GM18867 (cell line): ENCODE measurements at regions not wholly inside any gene's neighbourhood (a gene's known extent, or its start where the extent isn't known, plus 50 kb on each side); places are given as distances from the start of the nearest gene placed in this dataset.
A peak's percentile ranks its signal among the peaks of the same experiment; 100 is the strongest.
"Not testable (repeated sequence)": the region's sequence is repeated elsewhere in the genome, so short reads cannot be mapped to it uniquely, and the experiment has no call there.

Experiments used
- ATAC-seq: cut with Tn5 transposase; IDR thresholded peaks from one replicate; pipeline ENCODE4 v1.9.1; 2021; ENCODE audit warnings: mild to moderate bottlenecking, moderate library complexity; ENCODE audit not compliant: unreplicated experiment

- ATAC-seq, result no peak
Measured at GRCh38 chr12:67525617-67525884, 123.0 kb upstream of the DYRK2 start.

DNA sequence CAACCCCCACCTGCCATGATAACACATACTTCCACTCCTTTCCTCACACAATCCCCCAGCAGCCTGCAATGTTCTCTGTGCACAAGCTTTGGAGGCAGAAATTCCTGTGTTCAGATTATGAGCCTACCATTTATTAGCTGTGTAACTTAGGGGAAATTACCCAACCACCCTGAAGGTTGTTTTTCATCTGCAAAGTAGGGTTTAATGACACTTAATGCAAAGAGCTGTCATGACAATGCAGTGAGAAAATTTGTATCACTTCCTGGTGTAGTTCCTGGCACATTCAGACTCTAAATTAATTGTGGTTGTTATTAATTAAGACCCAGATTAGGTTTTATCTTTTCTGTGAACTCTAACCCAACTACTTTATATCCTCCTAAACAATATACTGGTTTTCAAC, 122.4 kb upstream of the DYRK2 start:
- ATAC-seq, result no peak

DNA sequence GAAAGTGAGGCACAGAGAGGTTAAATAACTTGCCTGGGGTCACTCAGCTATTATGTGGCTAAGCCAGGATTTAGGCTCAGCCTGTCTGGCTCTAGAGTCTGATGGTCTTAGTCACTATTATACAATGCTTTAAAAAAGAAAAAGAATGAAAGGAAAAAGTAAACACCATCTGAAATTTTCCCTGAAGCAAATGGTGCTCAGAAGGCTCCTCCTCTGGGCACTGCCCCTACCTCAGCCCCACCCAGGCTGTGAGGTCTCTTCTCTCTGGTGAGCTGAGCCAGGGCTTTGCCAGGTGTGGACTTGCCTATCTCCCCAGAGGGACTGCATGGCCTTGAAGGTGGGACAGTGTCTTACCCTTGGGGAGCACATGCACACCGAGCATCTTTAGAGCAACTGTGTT, 117.5 kb upstream of the DYRK2 start:
- ATAC-seq, result no peak

- ATAC-seq, result no peak
Measured at GRCh38 chr12:67531501-67531900, 117.0 kb upstream of the DYRK2 start.

GRCh38 chr12:67533159-67533558, 115.4 kb upstream of the DYRK2 start:
- ATAC-seq, result no peak

DNA sequence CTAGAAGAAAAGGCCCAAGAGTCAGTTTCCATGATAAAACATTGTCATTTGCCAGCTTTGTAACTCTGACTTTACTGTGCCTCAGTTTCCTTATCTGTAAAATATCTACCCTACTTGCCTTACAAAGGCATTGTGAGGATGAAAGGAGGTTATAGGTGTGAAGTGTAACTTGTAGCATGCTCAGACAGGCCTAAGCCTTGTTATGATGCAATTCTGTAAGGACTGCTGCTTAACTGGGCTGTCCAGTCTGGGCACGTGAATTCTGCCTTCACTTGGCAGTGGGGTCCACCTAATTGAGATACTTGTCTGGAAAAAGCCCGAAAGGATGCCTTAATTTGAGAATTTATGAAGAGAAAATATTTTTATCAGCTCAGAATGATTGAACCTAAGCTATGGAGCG, 114.5 kb upstream of the DYRK2 start:
- no peak for ATAC-seq

GRCh38 chr12:67534681-67535080, 113.9 kb upstream of the DYRK2 start:
- ATAC-seq, result no peak

- no peak for ATAC-seq
Measured at GRCh38 chr12:67535176-67535575, 113.4 kb upstream of the DYRK2 start.

DNA sequence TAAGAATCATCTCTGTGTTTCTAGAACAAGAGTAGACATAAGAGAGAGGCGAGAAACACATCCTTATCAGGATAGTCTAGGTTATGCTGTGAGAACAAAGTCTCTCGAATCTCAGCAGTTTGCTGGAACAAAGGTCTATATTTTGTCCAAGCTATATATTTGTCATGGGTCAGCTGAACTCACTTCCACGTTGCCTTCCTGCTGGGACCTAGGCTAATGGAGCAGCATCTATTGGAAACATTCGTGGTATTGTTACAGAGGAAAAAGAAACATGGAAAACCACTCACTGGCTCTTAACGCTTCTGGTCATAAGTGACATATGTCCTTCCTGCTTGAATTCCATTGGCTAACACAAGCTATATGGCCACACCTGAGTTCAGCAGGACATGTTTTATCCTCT, 112.6 kb upstream of the DYRK2 start:
- ATAC-seq, result no peak

DNA sequence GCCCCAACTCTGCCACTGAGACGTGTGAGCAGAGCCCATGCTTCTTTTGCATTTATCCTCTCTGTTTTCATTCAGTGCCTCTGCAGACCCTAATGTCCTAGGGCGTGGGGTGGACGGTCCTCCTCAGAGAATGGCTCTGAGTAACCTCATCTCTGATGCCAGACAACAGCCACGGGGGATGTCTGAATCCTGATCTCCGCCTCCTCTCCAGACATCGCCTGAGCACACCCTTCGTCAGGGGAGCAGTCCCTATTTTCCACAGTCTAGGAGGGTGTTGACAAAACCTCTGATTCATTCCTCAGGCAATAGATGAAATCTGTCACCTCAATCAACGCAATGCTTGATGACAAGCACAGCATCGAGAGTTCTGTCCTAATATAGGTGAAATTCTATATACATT, 109.2 kb upstream of the DYRK2 start:
- ATAC-seq, result no peak

- no peak for ATAC-seq
Measured at GRCh38 chr12:67539946-67540345, 108.6 kb upstream of the DYRK2 start.

GRCh38 chr12:67540920-67541624, 107.5 kb upstream of the DYRK2 start:
- peak; percentile 82 for ATAC-seq

DNA sequence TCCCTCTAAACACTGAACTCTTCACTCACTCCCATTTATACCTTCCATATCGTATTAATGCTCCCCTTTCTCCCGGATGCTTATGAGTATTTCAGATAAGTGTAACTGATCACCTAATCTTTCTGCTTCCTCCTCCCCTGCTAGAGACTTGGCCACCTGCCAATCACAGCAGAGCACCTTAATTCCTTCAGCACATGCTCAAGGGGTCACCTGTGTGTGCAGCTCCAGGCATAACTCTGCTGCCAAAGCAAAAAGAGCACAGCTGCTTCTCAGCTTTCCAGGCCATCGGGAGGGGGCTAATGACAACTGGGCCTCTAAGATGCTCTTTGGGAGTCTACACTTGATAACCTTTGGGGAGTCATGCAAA, 106.9 kb upstream of the DYRK2 start:
- peak; percentile 29 for ATAC-seq

DNA sequence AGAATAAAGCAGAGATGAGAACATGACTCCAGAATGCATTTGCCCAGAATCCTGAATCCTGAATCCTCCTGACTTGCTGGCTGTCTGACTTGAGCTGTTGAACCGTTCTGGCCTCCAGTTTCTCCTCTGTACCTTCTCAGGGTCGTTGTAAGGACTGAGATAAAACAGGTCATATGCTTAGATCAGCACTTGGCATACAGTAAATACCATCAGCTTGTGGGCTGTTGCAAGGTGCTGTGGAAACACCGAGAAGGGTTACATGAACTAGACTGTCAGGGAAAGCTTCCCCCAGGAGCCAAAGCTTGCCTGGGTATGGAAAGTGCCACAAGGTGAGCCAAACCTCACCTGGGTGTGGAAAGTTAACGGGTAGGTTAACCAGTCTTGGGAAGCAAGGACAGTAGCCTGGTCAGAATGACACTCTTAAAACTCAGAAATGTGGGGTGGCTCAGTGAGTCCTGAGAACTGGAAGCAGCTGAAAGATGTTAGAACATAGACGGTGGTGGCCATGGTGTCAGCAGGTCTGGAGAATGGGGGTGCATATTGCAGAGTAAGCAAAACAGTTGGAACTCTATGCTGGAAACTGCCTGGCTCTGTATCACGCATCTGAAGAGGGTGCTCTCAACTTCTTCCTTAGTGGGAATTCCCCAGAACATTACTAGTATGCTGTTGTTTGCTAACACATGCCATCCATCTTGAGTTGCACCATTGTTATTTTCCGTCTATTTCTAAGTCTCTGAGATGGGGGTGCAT, 105.3 kb upstream of the DYRK2 start:
- ATAC-seq, result no peak

GRCh38 chr12:67545298-67545697, 103.2 kb upstream of the DYRK2 start:
- no peak for ATAC-seq

- no peak for ATAC-seq
Measured at GRCh38 chr12:67546746-67547145, 101.8 kb upstream of the DYRK2 start.

DNA sequence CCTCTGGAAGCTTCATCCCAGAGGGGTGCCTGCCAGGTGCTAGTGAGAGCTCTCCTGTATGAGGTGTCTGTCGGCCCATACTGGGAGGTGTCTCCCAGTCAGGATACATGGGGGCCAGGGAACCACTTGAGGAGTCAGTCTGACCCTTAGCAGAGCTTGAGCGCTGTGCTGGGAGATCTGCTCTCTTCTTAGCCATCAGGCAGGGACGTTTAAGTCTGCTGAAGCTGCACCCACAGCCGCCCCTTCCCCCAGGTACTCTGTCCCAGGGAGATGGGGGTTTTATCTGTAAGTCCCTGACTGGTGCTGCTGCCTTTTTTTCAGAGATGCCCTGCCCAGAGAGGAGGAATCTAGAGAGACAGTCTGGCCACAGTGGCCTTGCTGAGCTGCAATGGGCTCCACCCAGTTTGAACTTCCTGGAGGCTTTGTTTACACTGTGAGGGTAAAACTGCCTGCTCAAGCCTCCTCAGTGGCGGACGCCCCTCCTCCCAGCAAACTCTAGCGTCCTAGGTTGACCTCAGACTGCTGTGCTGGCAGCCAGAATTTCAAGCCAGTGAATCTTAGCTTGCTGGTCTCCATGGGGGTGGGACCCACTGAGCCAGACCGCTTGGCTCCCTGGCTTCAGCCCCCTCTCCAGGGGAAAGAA, 93.3 kb upstream of the DYRK2 start:
- ATAC-seq, result not testable (repeated sequence)

DNA sequence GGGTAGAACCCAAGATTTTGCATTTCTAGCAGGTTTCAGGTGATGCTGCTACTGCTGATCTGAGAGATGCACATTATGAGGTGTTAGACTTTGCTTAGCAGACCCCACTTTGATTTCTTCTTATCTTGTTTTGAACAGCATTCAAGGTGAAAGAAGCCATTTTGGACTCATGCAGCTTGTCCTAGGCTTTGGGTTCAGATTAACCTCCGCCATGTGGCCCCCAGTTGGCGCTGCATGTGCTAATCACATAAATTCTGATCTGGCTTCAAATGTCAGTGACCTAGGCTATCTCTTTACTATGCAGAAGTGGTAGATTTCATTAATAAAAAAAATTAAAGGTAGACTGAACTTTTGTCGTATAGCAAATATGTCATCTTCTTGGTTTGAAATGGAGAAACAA, 89.8 kb upstream of the DYRK2 start:
- no peak for ATAC-seq

DNA sequence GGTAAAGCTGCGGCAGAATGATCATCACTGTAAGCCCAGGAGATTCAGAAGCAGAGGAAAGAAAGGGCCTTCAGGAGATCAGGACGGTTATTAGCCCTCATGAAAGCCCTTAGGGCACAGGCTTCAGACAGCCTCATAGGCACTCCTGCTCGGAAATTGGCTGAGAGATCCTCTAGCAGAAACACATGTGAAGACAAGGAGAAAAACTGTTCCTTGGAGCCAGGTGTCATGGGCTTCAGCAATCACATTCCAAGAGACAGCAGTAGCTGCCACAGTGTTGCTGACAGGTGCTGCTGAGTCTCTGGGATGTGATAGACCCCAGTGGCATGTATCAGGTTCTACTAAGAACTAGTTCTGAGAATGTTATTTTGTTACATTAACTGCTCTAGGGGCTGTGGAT, 88.8 kb upstream of the DYRK2 start:
- ATAC-seq, result no peak

GRCh38 chr12:67562513-67563287, 85.8 kb upstream of the DYRK2 start:
- no peak for ATAC-seq

DNA sequence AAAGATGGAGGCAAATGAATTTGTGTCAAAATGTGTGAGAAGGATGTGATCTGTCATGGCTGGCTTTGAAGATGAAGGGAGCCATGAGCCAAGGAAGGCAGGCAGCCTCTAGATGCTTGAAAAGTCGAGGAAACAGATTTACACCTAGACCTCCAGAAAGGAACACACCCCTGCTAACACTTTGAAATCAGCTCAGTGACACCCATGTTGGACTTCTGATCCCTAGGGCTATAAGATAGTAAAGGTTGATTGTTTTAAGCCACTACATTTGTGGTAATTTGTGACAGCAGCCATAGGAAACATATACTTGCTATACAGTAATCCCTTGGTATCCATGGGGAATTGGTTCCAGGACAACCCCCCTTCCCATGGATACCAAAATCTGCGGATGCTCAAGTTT, 80.5 kb upstream of the DYRK2 start:
- ATAC-seq, result no peak

- no peak for ATAC-seq
Measured at GRCh38 chr12:67572492-67572891, 76.1 kb upstream of the DYRK2 start.
